Mucosa of gallbladder (tissue), 1 donor: ENCODE measurements at regions not wholly inside any gene's neighbourhood (a gene's known extent, or its start where the extent isn't known, plus 50 kb on each side); places are given as distances from the start of the nearest gene placed in this dataset.

ENCODE experiments used
- DNase-seq: peaks from one replicate; pipeline ENCODE4 v3.0.0-alpha.2; 2020; ENCODE audit warnings: low spot score
- donor health status: DM: no; HTN: no; CAD: no.

- DNase-seq = no peak
These were observed 162.2 kb downstream of the GADD45G start for GRCh38 chr9:89766991-89767390.

- no peak for DNase-seq
These were observed 163.2 kb downstream of the GADD45G start for GRCh38 chr9:89768051-89768450.

DNA sequence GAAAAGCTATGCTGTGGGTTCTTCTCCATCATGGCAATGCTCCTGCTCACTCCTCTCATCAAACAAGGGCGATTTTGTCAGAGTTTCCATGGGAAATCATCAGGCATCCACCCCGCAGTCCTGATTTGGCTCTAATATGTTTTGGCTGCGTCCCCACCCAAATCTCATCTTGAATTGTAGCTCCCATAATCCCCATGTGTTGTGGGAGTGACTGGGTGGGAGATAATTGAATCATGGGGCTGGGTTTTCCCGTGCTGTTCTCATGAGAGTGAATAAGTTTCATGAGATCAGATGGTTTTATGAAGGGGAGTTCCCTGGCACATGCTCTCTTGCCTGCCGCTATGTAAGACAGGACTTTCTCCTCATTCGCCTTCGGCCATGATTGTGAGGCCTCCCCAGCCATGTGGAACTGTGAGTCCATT is 163.8 kb downstream of the GADD45G start:
- DNase-seq = no peak

DNA sequence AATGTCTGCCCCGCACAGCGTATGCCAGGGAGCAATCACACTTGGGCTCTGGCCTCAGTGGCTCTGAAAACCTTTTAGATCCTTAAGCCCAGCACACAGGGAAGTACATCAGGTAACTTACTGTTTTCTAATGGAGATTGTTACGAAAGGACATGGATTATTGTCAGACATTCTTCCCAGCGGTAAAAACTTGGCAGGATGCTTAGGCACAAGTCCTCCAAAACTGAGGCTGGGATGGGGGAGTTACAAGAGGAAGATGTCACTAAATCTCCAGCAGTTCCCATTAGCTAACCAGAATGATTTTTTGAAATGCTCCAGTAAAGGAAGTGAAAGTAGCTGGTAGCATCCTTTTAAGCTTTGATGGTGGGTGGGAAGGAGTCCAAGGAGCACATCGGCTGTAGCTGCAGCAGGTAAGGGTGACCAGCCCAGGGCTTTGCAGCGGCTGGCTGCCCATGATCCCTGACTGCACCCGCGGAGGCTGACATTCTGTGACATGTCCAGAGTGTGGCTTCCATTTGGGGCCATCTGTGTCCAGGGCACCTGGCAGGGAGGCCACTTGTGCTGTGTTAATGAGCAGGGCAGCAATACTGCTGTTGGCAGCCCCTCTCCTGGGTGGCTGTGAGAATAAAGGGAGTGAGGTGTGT is 165.8 kb downstream of the GADD45G start:
- DNase-seq = no peak

GRCh38 chr9:89771205-89771604 is 166.4 kb downstream of the GADD45G start:
- DNase-seq = no peak

- DNase-seq = no peak
These were observed 168.4 kb downstream of the GADD45G start for GRCh38 chr9:89773170-89773569.

GRCh38 chr9:89774858-89775370 is 170.1 kb downstream of the GADD45G start:
- DNase-seq = no peak

GRCh38 chr9:89775641-89776040 is 170.8 kb downstream of the GADD45G start:
- DNase-seq = no peak

GRCh38 chr9:89776795-89777525 is 172.1 kb downstream of the GADD45G start:
- no peak for DNase-seq

- DNase-seq = no peak
These were observed 172.7 kb downstream of the GADD45G start for GRCh38 chr9:89777544-89777943.

GRCh38 chr9:89778100-89779090 is 173.6 kb downstream of the GADD45G start:
- peak; percentile 44 for DNase-seq

GRCh38 chr9:89779405-89780203 is 174.8 kb downstream of the GADD45G start:
- no peak for DNase-seq

DNA sequence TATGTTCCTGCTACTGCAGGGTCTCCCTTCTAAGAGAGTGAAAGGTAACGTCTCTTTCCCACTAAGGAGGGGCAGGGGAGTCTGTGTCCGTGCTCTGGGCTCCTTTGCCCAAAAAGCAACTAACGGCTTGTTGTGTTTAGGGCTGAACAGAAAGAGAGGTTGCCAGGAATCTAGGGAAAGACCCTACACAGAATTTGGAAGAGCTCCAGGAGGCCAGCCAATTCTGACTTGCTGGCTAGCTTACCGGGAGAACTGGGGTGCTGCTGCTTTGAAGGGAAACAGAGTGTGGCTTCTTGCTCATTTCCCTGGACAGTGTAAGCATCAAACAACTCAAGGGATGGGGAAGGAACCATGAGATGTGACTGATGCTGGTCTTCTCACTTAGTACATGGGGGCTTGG is 176.1 kb downstream of the GADD45G start:
- no peak for DNase-seq

DNA sequence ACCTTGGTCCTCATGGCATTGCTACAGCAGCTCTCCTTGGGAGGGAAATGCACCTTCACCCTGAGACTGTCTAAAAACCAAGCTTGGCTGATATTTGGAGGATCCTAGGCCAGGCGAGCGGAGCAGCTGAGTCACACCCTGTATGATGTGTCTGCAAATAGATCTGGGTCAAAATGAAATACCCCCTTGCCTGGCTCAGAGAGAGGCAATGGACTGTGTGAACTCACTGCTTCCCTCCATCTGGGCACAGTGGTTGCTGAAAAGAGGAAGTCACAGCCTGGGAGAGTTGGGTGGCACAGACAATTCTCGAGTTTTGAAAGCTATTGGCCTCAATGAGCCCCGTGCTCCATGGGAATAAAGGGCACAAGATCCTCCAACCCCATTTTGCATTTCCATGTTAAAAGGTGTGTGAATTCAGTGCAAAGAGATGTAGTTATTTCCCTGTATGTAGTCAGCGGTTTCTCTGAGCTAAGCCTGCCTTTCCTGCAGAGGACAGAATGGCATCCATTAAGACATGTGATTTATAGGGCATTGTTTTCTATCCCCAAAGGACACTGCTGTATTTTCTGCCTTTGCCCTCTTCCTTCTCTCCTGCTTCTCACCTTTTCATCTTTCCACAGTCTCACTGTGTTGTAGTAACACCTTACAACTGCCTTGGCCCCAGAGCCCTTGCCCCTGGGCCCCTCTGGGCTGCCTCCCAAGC is 177.2 kb downstream of the GADD45G start:
- DNase-seq = no peak

- peak; percentile 61 for DNase-seq
These were observed 181.8 kb downstream of the GADD45G start for GRCh38 chr9:89786655-89787054.

DNA sequence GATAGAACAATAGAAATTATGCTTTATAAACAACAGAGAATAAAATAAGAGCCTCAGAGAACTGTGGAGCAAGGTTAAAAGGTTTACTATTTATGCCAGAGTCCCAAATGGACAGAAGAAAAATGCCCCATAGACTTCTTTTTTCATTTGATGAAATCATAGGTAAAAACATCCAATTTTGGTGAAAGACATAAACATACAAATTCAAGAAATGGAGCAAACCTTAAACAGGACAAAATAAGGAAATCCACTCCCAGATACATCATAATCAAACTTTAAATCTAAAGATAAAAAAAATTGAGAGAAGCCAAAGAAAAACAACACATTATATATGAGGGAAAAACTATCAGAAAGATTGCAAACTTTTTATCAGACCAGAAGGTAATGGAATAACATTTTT is 182.8 kb downstream of the GADD45G start:
- DNase-seq = no peak

DNA sequence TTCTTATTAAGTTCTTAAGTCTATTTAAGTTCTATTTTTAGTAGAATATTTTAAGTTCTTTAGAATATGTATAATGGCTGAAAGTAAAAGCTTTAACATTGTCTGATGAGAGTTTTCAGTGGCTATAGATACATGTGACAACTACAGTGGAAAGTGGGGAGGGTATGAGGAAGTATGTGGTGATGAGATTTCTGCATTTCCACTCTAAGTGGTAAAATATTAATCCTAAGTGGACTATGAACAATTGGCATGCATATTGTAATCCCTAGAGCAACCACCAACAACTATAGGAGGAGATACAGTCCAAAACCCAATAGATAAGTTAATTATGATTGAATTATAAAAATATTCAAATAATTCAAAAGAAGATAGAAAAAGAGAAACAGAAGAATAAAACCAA is 183.6 kb downstream of the GADD45G start:
- DNase-seq = no peak

- DNase-seq = no peak
These were observed 185.2 kb downstream of the GADD45G start for GRCh38 chr9:89789922-89790510.

GRCh38 chr9:89790542-89791109 is 185.8 kb downstream of the GADD45G start:
- DNase-seq = no peak

DNA sequence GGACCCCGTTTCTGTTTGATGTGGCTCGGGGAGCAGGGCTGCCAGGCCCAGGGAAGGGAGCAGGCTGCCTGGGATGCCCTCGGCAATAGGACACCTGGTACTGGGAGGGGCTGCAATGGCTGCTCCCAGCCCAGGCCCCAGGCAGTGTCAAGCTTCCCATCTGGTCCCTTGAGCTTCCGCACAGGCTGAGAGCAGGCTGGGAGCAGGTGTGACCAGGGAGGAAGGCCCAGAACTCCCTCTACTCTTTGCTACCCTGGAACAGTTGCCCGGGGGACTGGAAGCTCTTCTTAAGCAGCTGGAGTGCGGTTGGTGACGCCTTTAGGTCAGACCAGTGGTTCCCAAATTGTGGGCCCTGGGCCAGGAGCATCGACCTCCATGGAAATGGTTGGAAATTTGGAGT is 186.9 kb downstream of the GADD45G start:
- DNase-seq = no peak
